GM18870 (cell line): ENCODE measurements at regions not wholly inside any gene's neighbourhood (a gene's known extent, or its start where the extent isn't known, plus 50 kb on each side); places are given as distances from the start of the nearest gene placed in this dataset.
"Not testable (repeated sequence)": the region's sequence is repeated elsewhere in the genome, so short reads cannot be mapped to it uniquely, and the experiment has no call there.

ENCODE experiments used
- ATAC-seq: cut with Tn5 transposase; IDR thresholded peaks from one replicate; pipeline ENCODE4 v1.9.1; 2021; ENCODE audit warnings: moderate library complexity; ENCODE audit not compliant: unreplicated experiment

- no peak for ATAC-seq
These were observed 99.8 kb downstream of the ESM1 start for GRCh38 chr5:54885636-54886035.

DNA sequence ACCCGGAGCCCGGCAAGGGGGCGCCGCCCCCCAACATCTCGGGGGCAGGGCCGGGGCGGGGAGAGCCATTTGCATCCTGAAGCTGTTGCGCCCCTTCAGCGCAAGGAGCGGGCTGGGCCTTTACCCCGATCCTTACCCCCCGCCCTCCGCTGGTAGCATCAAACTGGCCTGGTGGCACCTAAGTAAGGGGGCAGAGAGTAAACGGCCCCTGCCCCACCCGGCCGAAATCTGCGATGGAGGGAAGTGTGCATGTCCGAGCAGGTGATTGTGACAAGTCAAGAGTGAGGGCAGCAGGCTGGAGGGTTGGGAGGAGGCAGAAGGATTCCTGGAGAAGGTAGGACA, 101.2 kb downstream of the ESM1 start:
- ATAC-seq, result no peak

GRCh38 chr5:54883374-54884194, 101.8 kb downstream of the ESM1 start:
- ATAC-seq, result no peak

- ATAC-seq, result no peak
These were observed 102.6 kb downstream of the ESM1 start for GRCh38 chr5:54882841-54883240.

DNA sequence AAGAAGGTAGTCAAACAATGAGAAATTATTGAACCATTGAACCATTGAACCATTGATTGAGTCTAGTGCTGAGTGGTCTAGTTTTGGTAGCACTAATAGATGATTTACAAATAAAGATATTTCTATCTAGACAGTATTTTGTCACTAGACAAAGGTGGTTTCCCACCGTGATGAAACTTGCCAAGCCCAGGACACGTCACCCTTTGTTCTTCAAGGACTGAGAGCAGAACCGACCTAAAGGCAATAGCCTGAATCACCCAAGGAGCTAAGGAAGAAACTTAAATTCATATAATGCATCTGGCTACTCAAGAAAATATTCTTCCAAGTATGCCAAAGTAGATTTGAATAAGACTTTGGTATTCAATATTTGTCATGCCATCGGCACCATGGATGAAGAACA, 103.3 kb downstream of the ESM1 start:
- ATAC-seq, result no peak

GRCh38 chr5:54881286-54882005, 103.9 kb downstream of the ESM1 start:
- ATAC-seq, result no peak

- ATAC-seq, result no peak
These were observed 108.4 kb downstream of the ESM1 start for GRCh38 chr5:54876976-54877375.

- no peak for ATAC-seq
These were observed 108.8 kb downstream of the ESM1 start for GRCh38 chr5:54876556-54876955.

- ATAC-seq, result no peak
These were observed 110.9 kb downstream of the ESM1 start for GRCh38 chr5:54874337-54875021.

DNA sequence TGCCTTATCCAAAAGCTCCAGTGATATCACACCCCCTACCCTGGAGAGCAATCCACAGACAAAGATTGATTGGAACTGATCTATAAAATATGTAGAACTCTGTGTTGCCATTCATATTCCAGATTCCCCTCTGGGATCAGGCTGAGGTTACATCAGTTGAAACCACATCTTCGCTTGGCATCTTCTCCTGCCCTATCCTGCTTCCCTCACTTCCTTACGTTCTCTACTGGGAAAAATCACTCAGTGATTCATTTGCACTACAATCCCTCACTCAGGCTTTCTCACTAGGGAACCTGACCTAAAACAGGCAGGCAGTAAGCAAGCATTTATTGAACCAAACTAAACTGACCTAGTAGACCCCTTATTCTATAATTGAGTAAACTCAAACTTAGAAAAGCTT, 111.7 kb downstream of the ESM1 start:
- no peak for ATAC-seq

- ATAC-seq, result no peak
These were observed 112.6 kb downstream of the ESM1 start for GRCh38 chr5:54872810-54873209.

GRCh38 chr5:54870271-54870670, 115.1 kb downstream of the ESM1 start:
- no peak for ATAC-seq

- ATAC-seq, result no peak
These were observed 115.7 kb downstream of the ESM1 start for GRCh38 chr5:54869691-54870090.

DNA sequence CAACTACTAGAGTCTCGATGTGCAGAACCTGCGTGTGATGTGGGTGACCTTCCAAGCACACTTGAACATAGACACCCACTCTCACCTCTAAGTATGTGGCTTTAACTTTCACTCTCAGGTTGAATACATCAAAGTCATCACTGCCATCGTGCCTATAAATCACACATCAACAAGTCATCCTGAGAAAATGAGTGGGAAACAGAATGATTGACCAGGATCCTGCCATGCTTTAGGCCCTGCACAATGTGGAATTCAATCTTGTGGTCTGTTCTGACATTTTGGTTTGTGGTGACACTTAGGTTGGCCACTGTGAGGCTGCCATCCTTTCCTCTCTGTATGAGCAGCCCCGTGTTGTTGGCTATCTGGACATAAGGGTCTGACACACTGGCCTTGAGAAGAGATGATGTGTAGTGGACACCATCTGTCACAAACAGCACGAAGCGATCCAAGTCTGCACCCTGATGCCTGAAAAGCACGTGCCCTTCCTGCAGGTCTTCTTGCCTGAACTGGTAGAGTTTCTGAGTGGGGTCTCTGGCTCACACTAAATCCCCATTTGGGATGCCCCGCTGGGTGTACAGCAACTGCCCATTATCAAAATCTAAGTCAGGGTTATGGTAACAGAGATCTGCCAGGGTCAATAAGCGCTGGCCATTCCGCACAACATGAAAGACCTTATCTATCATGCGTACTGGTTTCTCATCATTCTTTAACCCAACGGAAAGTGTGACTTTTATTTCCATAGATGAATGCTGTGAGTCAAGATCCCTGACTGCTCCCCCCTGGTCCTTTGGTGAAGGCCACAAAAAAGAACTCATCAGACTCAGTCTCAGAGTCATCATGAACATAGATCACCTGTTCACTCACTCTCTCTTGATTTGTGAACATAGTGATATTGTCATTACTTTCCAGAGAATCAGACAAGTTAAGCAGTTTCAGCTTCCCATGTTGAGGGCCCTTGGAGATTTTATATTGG, 116.6 kb downstream of the ESM1 start:
- ATAC-seq, result no peak

DNA sequence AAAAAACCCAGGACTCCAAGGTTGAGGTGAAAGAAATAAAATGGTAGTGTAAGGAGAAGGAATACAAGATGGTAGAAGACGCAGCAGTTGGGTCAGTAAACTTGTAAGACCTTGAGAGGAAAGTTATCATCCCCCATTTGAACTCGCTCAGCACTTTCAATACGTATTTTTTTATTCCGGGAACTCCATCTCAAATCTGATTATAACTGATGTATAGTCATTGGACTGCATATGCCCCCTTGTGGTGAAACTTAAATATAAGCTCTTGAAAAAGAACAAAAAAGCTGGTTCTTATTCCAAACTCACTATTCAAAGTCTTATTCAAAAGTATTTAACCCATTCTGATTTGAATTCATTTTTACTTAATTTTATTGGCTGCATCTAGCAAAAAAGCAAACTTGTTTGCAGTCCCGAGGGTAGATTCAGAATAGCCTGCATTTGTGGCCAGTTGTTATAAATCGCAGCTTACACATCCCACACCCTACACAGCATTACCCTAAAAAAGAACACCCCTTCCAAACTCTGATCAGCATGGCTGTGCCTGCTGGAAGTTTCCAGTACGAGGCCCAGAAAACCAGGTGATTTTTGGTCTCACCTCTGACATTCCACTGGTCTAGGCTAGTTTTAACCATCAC, 118.0 kb downstream of the ESM1 start:
- no peak for ATAC-seq

DNA sequence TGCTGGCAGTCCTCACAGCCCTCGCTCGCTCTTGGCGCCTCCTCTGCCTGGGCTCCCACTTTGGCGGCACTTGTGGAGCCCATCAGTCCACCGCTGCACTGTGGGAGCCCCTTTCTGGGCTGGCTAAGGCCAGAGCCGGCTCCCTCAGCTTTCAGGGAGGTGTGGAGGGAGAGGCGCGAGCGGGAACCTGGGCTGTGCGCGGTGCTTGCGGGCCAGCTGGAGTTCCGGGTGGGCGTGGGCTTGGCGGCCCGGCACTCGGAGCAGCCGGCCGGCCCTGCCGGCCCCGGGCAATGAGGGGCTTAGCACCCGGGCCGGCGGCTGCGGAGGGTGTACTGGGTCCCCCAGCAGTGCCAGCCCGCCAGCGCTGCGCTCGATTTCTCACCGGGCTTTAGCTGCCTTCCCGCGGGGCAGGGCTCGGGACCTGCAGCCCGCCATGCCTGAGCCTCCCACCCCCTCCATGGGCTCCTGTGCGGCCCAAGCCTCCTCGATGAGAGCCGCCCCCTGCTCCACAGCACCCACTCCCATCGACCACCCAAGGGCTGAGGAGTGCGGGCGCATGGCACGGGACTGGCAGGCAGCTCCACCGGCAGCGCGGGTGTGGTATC, 120.4 kb downstream of the ESM1 start:
- not testable (repeated sequence) for ATAC-seq

- ATAC-seq, result no peak
These were observed 123.4 kb downstream of the ESM1 start for GRCh38 chr5:54862036-54862435.

DNA sequence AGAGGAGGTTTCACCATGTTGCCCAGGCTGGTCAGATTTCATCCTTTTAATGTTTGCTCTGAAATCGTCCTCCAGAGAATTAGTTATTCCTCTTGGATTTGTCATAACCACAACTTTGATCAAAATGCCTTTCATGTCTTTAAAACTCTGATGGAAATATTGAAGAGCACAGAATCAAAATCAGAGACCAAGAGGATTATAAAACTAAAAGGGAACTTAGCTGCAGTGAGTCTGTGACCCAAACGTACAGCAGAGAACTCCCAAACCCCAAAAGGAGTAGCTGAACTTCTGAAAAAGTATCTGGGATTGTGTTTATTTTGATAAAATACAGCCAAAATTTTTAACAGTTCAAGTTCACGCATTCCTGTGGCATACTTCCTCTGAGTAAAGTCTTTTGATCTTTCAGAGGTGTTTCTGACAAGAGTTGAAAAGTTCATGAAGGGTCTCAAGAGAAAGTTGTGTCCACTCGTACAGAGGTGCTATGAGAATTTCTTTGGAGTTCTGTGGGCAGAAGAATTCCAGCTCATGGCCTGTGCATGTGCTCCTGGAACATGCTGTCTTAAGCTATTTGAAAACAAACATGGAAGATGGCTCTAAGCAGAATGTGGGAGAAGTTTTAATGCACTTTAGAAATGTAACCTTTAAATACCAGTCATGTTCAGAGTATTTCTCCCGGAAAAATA, 124.0 kb downstream of the ESM1 start:
- ATAC-seq, result no peak

DNA sequence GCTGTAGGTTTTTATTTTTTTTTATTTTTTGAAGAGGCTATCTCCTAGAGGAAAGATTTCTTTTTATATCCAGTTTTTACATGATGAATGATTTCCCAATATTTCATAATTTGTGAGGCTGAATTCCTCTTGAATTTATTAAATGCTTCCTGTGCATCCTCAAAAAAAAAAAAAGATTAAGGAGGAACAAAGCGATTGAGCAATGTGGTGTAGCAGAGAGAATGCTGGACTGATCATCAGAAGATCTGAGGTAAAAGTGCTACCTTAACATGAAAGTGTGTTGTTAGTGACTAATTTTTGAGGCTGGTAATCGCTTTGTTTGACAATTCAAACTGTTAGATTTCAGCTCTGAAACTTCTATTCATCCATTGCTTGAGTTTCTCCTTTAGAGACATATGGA, 125.1 kb downstream of the ESM1 start:
- no peak for ATAC-seq
